HepG2 (cell line): ENCODE measurements at regions not wholly inside any gene's neighbourhood (a gene's known extent, or its start where the extent isn't known, plus 50 kb on each side); places are given as distances from the start of the nearest gene placed in this dataset.

ENCODE experiments used
- ATAC-seq: fragments of 200-7000 bp; cut with Tn5 transposase; 3 replicates; pipeline ENCODE4 v1.9.1; 2020; ENCODE audit warnings: mild to moderate bottlenecking, moderate library complexity
- BruUV-seq: library from RNA; stranded (reverse); fragments of 400-500 nt; replicated peaks from 2 replicates; lab custom pipeline; 2021; lab: Mats Ljungman, UMichigan
- CTCF ChIA-PET: fragments of 300-600 bp; formaldehyde crosslinking; extraction: SDS; loops from one replicate; lab custom pipeline; 2021; ENCODE audit warnings: low total read pairs, inconsistent platforms, low intra/inter-chr PET ratio; lab: Yijun Ruan, JAX
- POLR2A ChIA-PET: fragments of 350-600 bp; sonication (Branson Sonifier 250); formaldehyde crosslinking; loops from one replicate; lab custom pipeline; 2020; ENCODE audit warnings: antibody characterized with exemption, inconsistent platforms; lab: Yijun Ruan, JAX
- DNase-seq: peaks from one replicate; pipeline ENCODE4 v3.0.0-alpha.2; 2015; ENCODE audit warnings: low spot score
- FAIRE-seq: peaks from 3 replicates; lab custom pipeline; 2011; peaks lifted over from hg19 to GRCh38; lab: Jason Lieb, UNC
- H2AFZ ChIP-seq: one replicate; pipeline ENCODE4 v1.6.1; 2011; ENCODE audit warnings: low read length, inconsistent platforms
- H3K27ac ChIP-seq: fragments of 300-600 bp; 3 replicates; pipeline ENCODE4 v1.8.0; 2011; ENCODE audit warnings: mixed run types, mild to moderate bottlenecking, mixed read lengths, low read length, inconsistent platforms; ENCODE audit not compliant: insufficient read depth; ENCODE audit errors: extremely low read length
- H3K27me3 ChIP-seq, 2 experiments: fragments of 200-600 bp in 1 of 2; 2 replicates in 1 of 2; 3 replicates in 1 of 2; pipeline versions ENCODE4 v1.6.0 to v1.8.0; 2011; ENCODE audit warnings: low read length in 2 of 2, mild to moderate bottlenecking in 2 of 2, moderate library complexity in 2 of 2, inconsistent platforms in 1 of 2; ENCODE audit not compliant: insufficient read depth in 2 of 2, control insufficient read depth in 1 of 2
- H3K36me3 ChIP-seq, 2 experiments: fragments of 200-600 bp in 1 of 2; replicated peaks in 1 of 2; 2 replicates in 1 of 2; 3 replicates in 1 of 2; pipeline versions ENCODE4 v1.5.1 to v1.8.0; 2011; ENCODE audit warnings: low read length in 2 of 2, inconsistent platforms in 1 of 2; ENCODE audit not compliant: insufficient read depth in 2 of 2, control insufficient read depth in 1 of 2
- H3K4me1 ChIP-seq: 2 replicates; pipeline ENCODE4 v1.5.1; 2012; ENCODE audit warnings: low read length, inconsistent platforms; ENCODE audit not compliant: insufficient read depth
- H3K4me2 ChIP-seq: 2 replicates; pipeline ENCODE4 v1.6.0; 2011; ENCODE audit warnings: low read depth, low read length, inconsistent platforms
- H3K4me3 ChIP-seq, 3 experiments: fragments of 200-600 bp in 1 of 3; sonication (generic), shearing (Covaris generic) in 1 of 3; replicated peaks in 1 of 3; 2 replicates each; pipeline ENCODE4 v1.5.1; 2011 to 2016; ENCODE audit warnings: low read length in 3 of 3, inconsistent platforms in 2 of 3, low read depth in 2 of 3, mild to moderate bottlenecking in 2 of 3, control low read depth in 1 of 3, mixed read lengths in 1 of 3; ENCODE audit not compliant: insufficient read depth in 1 of 3
- H3K79me2 ChIP-seq: one replicate; pipeline ENCODE4 v1.6.1; 2011; ENCODE audit warnings: low read length, inconsistent platforms; ENCODE audit not compliant: insufficient read depth
- H3K9ac ChIP-seq: 2 replicates; pipeline ENCODE4 v1.6.0; 2011; ENCODE audit warnings: mild to moderate bottlenecking, low read depth, low read length, inconsistent platforms; ENCODE audit not compliant: insufficient read depth
- H3K9me3 ChIP-seq: 2 replicates; pipeline ENCODE4 v1.5.1; 2012; ENCODE audit warnings: mild to moderate bottlenecking, low read length
- H4K20me1 ChIP-seq: 2 replicates; pipeline ENCODE4 v1.6.0; 2011; ENCODE audit warnings: inconsistent platforms, mild to moderate bottlenecking, low read length, moderate library complexity; ENCODE audit not compliant: insufficient read depth
- CHCHD3 ChIP-seq: sonication (generic); formaldehyde crosslinking; IDR thresholded peaks from 2 replicates; pipeline ENCODE4 v1.8.0; 2022; ENCODE audit warnings: mild to moderate bottlenecking, missing genetic modification reagents, moderate library complexity
- GATAD1 ChIP-seq: IDR thresholded peaks from 2 replicates; pipeline ENCODE4 v1.6.1; 2016; ENCODE audit warnings: missing genetic modification reagents, missing compliant biosample characterization
- GPN1 ChIP-seq: sonication (generic); formaldehyde crosslinking; IDR thresholded peaks from 2 replicates; pipeline ENCODE4 v1.5.1; 2020; ENCODE audit warnings: missing genetic modification reagents, borderline replicate concordance
- HNF4G ChIP-seq, 2 experiments: sonication (generic) in 1 of 2; formaldehyde crosslinking in 1 of 2; IDR thresholded peaks; 2 replicates each; pipeline versions ENCODE4 v1.4.0 to v1.6.1; 2011 to 2020; ENCODE audit warnings: borderline replicate concordance in 2 of 2, low read depth in 2 of 2, mild to moderate bottlenecking in 2 of 2, low read length in 1 of 2, missing genetic modification reagents in 1 of 2, moderate library complexity in 1 of 2
- IKZF5 ChIP-seq: IDR thresholded peaks from 2 replicates; pipeline ENCODE4 v1.6.1; 2018; ENCODE audit warnings: missing genetic modification reagents, mild to moderate bottlenecking, missing compliant biosample characterization
- KMT2A ChIP-seq: sonication (generic); formaldehyde crosslinking; IDR thresholded peaks from 2 replicates; pipeline ENCODE4 v1.4.0; 2020; ENCODE audit warnings: missing genetic modification reagents
- SMC3 ChIP-seq: IDR thresholded peaks from 2 replicates; pipeline ENCODE4 v1.6.1; 2011; ENCODE audit warnings: low read length, improper control_type of control experiment
- SRSF9 ChIP-seq: fragments of 200-400 bp; formaldehyde crosslinking; IDR thresholded peaks from 2 replicates; pipeline ENCODE4 v1.6.1; 2018; ENCODE audit warnings: borderline replicate concordance, mild to moderate bottlenecking, low read depth, low read length; ENCODE audit not compliant: insufficient read depth, poor library complexity, severe bottlenecking
- THYN1 ChIP-seq: sonication (generic); formaldehyde crosslinking; IDR thresholded peaks from 2 replicates; pipeline ENCODE4 v1.8.1; 2023; ENCODE audit warnings: low read depth, mild to moderate bottlenecking, moderate library complexity, missing genetic modification reagents, borderline replicate concordance
- XRCC5 ChIP-seq: fragments of 200-400 bp; formaldehyde crosslinking; optimal IDR thresholded peaks from 2 replicates; pipeline ENCODE3; 2017; ENCODE audit warnings: mild to moderate bottlenecking, low read length
- ZNF234 ChIP-seq: sonication (generic); formaldehyde crosslinking; conservative IDR thresholded peaks from 2 replicates; pipeline ENCODE4 v1.5.1; 2020; ENCODE audit warnings: mild to moderate bottlenecking, missing genetic modification reagents
- ZNF776 ChIP-seq: sonication (generic); formaldehyde crosslinking; IDR thresholded peaks from 2 replicates; pipeline ENCODE4 v1.4.0; 2020; ENCODE audit warnings: mild to moderate bottlenecking, missing genetic modification reagents
- WGBS: methylation state at CpG from one replicate; pipeline ENCODE4 v1.1.6; 2017; ENCODE audit warnings: low lambda C conversion rate; 5-methylcytosine and 5-hydroxymethylcytosine counted together
- in situ Hi-C: cut with HindIII; loops from 2 replicates; pipeline ENCODE4 v1.10.0; 2017; ENCODE audit warnings: low pct_unique_long_range_greater_than_20kb; ENCODE audit not compliant: extremely low pct_ligation_motif_present
- intact Hi-C: fragments of 100-400 bp; cut with micrococcal nuclease; formaldehyde crosslinking; loops from one replicate; pipeline ENCODE4 v1.10.0; 2022; ENCODE audit not compliant: unreplicated experiment

GRCh38 chr11:107102692-107103477, 84.6 kb upstream of the GUCY1A2 start (continued):
- TF ChIP-seq XRCC5 (no peak), KMT2A (CRISPR knock-in tag) (no peak), IKZF5 (no peak), SMC3 (no peak)

GRCh38 chr11:107092667-107093066, 74.4 kb upstream of the GUCY1A2 start:
- H2AFZ ChIP-seq = no peak overlapping the region
- POLR2A ChIA-PET = no interaction called here
- H3K4me3 ChIP-seq = no peak overlapping the region
- FAIRE-seq (no peak), DNase-seq (no peak), ATAC-seq (no peak)
- H3K4me2 ChIP-seq = no peak overlapping the region
- H4K20me1 ChIP-seq = no peaks in the 10 kb centered on the region
- CTCF ChIA-PET = no interaction called here
- no TSS peak for BruUV-seq
- H3K27ac ChIP-seq = no peak overlapping the region
- H3K36me3 ChIP-seq = no peaks in the 10 kb centered on the region
- in situ Hi-C loops = no loop called here
- TF ChIP-seq GATAD1 (CRISPR knock-in tag) (no peak), THYN1 (CRISPR knock-in tag) (no peak), CHCHD3 (CRISPR knock-in tag) (no peak), HNF4G (IDR thresholded peaks at IDR 0.05; ENCODE audit: borderline replicate concordance, low read depth, low read length) (no peak), HNF4G (CRISPR knock-in tag; IDR thresholded peaks at IDR 0.05; ENCODE audit: borderline replicate concordance, low read depth) (no peak), SRSF9 (no peak), ZNF776 (CRISPR knock-in tag) (no peak), ZNF234 (CRISPR knock-in tag) (no peak), GPN1 (CRISPR knock-in tag) (no peak)
- no peaks in the 10 kb centered on the region for H3K9me3 ChIP-seq
- H3K79me2 ChIP-seq = no peaks in the 10 kb centered on the region
- no CpG with 5 or more reads among the region's 3 CpGs for WGBS
- no peaks in the 10 kb centered on the region; a peak in 1 of 5 replicates for H3K27me3 ChIP-seq
- H3K4me1 ChIP-seq = no peaks in the 10 kb centered on the region
- H3K9ac ChIP-seq = no peak overlapping the region
- intact Hi-C loops = no loop called here
